Transverse colon (tissue), 3 donors: ENCODE measurements at regions not wholly inside any gene's neighbourhood (a gene's known extent, or its start where the extent isn't known, plus 50 kb on each side); places are given as distances from the start of the nearest gene placed in this dataset.

ENCODE experiments used
- CTCF ChIP-seq, 5 experiments: fragments of 200-600 bp in 3 of 5; fragments of 450-650 bp in 2 of 5; sonication (generic) in 3 of 5; IDR thresholded peaks; 1 replicate in 2 of 5; 2 replicates in 3 of 5; pipeline ENCODE4 v1.5.1; 2016 to 2017; ENCODE audit warnings: antibody characterized with exemption in 5 of 5, inconsistent platforms in 3 of 5, mild to moderate bottlenecking in 2 of 5, moderate library complexity in 1 of 5
- POLR2A ChIP-seq: fragments of 450-650 bp; IDR thresholded peaks from one replicate; pipeline ENCODE4 v1.6.1; 2016; ENCODE audit warnings: antibody characterized with exemption, mild to moderate bottlenecking, moderate library complexity

DNA sequence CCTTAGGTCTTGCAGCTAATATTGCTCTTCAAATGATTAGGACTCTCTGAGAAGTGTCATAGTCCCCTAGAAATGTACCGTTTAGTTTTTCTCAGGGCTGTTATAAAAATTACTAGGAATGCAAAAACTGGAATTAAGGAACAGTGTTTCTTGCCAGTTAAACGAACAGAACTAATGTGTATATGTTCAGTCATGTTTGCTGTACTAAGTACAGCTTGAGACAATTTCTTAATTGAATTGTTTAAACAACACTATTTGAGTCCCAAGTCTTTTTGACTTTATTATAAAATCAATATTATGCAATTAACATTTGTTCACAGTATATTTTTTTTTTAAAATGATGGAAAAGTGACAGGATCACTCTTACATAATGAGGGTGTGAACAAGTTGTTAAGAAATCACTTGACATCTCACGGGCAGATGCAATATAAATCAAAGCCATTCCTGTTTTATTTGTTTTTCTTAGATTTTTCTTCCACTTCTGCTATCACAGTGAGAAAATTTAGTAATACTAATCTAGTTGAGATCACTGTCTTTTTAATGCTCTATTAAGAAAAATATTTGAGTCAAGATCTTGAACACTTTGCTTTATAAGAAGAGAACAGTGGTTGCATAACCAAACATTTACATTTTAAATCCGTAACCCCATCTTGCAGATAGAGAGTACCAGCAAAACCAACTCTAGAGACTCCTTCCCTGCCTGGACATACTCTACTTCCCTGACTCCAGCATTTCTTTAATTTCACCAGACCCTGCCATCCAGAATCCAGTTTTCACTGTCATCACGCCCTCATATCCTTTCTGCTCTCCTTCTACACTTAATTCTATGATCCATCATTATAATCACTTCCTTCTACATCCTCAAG, 140.7 kb upstream of the KITLG start:
- TF ChIP-seq CTCF (IDR thresholded peaks at IDR 0.05) (no peak), POLR2A (no peak)
